NB4 (cell line): ENCODE measurements at regions not wholly inside any gene's neighbourhood (a gene's known extent, or its start where the extent isn't known, plus 50 kb on each side); places are given as distances from the start of the nearest gene placed in this dataset.

Experiments
- DNase-seq: peaks from one replicate; pipeline ENCODE4 v3.0.0; 2010; ENCODE audit warnings: low read depth
- H3K4me3 ChIP-seq: one replicate; pipeline ENCODE4 v1.5.1; 2011; ENCODE audit warnings: mild to moderate bottlenecking, low read depth, low read length, moderate library complexity
- MYC ChIP-seq: IDR thresholded peaks from 2 replicates; pipeline ENCODE4 v1.6.1; 2011; ENCODE audit warnings: low read depth, low read length
- POLR2A ChIP-seq: IDR thresholded peaks from 2 replicates; pipeline ENCODE4 v1.6.1; 2011; ENCODE audit warnings: mild to moderate bottlenecking; ENCODE audit not compliant: insufficient read length; ENCODE audit errors: extremely low read depth
- TF ChIP-seq, protein P1 (sequence below): IDR thresholded peaks from 2 replicates; pipeline ENCODE4 v1.6.1; 2011; ENCODE audit warnings: low read depth, low read length
- TF ChIP-seq, protein P2 (sequence below): IDR thresholded peaks from one replicate; pipeline ENCODE4 v1.5.1; 2012; ENCODE audit warnings: low read depth, low read length

DNA sequence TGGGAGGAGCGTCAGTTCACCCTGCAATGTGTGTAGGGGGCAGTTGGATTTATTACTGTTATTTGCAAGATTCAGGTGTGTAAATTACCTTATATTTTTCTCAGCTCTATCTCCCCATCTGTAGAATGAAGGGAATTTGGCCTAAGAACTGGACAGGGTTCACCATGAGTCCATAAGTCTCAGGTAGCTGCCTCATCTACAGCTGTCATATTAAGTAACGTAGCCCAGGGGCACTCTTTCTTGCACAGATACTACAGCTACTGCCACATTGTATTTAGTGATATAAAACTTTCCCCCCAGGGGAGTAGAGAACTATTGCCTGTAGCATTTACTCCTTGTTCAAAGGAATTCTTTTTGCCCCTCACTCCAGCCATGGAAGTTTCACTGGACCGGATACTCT lies 301.4 kb upstream of the ZNF608 start:
- no peak overlapping the region for H3K4me3 ChIP-seq
- TF ChIP-seq MYC, result no peak
- TF ChIP-seq, protein P1, sequence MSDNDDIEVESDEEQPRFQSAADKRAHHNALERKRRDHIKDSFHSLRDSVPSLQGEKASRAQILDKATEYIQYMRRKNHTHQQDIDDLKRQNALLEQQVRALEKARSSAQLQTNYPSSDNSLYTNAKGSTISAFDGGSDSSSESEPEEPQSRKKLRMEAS, result no peak
- TF ChIP-seq POLR2A, result no peak
- TF ChIP-seq, protein P2, sequence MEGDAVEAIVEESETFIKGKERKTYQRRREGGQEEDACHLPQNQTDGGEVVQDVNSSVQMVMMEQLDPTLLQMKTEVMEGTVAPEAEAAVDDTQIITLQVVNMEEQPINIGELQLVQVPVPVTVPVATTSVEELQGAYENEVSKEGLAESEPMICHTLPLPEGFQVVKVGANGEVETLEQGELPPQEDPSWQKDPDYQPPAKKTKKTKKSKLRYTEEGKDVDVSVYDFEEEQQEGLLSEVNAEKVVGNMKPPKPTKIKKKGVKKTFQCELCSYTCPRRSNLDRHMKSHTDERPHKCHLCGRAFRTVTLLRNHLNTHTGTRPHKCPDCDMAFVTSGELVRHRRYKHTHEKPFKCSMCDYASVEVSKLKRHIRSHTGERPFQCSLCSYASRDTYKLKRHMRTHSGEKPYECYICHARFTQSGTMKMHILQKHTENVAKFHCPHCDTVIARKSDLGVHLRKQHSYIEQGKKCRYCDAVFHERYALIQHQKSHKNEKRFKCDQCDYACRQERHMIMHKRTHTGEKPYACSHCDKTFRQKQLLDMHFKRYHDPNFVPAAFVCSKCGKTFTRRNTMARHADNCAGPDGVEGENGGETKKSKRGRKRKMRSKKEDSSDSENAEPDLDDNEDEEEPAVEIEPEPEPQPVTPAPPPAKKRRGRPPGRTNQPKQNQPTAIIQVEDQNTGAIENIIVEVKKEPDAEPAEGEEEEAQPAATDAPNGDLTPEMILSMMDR, result no peak
- DNase-seq, result no peak

DNA sequence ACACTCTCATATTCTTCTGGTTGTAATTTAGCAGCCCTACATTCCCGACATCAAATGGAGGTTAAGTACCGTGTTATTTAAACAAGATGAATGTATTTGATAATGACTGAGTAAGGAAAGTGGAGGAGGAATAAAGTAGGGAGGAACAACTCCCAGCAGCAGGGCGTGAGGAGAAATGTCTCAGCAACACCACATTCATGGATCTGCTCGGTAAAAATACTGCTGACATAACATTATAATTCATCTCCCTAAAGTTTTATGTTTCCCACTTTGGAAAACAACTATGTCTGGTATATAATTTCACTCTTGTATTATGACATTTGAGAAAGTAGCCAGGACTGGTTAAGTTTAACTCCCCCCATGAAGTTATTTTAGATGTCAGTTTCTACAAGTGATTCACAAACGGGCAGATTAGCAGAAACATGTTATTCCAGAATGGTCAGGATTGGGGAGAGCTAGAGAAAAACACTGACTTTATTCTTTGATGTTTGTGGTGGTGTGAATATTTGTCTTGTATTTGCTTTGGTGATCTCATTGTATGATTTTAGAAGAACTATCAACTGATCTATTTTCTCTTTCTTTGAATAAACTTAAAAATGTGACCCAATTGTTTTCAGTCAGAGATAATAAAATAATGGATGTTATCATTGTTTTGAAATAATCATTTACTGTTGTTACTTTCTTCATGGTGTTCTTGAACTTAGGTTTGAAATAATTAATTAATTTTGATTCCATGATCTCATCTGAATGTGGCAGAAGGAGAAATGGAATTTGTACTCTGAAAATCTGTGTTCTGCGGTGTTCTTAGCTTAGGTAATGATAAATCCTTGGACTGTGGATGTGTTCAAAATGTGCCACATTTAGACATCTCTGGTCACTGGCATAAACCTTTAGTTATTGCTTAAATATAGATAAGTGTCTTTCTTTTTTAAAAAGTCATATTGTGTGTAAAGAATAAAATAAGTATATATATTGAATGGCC lies 303.6 kb upstream of the ZNF608 start:
- TF ChIP-seq, protein P2, result no peak
- TF ChIP-seq POLR2A, result no peak
- no peak for DNase-seq
- no peak overlapping the region for H3K4me3 ChIP-seq

GRCh38 chr5:125050926-125051325 lies 304.5 kb upstream of the ZNF608 start:
- TF ChIP-seq, protein P2, result no peak
- TF ChIP-seq MYC, result no peak
- TF ChIP-seq POLR2A, result no peak
- TF ChIP-seq, protein P1, result no peak
- H3K4me3 ChIP-seq, result no peak overlapping the region
- no peak for DNase-seq

DNA sequence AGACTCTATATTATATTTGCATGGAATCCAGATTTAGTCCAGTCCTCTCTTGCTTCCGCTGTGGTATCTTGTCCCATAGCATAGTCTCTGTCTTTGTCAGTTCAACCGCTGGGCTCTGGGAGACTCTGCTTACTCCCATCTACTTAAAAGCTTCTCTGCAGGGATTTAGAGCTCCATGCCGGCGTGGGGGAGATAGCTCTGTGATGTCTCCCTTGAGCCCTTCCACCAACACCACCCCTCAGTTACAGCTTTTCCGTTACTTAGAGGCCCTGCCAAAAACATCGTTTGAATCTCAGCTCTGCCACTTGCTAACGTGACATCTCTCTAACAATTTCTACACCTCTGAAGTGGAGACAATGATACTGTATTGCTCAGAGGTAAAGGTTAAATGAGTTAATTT lies 306.1 kb upstream of the ZNF608 start:
- H3K4me3 ChIP-seq, result no peak overlapping the region
- DNase-seq, result no peak
- TF ChIP-seq POLR2A, result no peak

DNA sequence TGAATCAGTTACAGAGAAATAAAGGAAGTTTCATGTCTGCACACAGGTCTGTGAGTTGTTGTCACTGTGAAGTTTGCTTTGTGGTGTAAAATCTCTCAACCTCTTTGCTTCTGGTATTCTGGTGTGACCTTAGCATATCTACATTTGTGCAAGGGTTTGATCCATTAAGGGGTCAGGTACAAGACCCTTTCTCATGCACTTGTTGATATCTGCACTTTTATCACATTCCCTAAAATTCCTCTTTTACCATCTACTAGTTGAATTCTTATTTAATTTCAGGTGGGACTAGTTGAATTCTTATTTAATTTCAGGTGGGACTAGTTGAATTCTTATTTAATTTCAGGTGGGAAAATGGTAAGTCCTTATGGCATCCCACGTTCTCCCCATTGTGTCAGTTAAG lies 306.7 kb upstream of the ZNF608 start:
- TF ChIP-seq, protein P2, result no peak
- no peak for TF ChIP-seq MYC
- TF ChIP-seq POLR2A, result no peak
- TF ChIP-seq, protein P1, result no peak
- no peak for DNase-seq
- no peak overlapping the region for H3K4me3 ChIP-seq

GRCh38 chr5:125054146-125054545 lies 307.7 kb upstream of the ZNF608 start:
- DNase-seq, result no peak
- no peak overlapping the region for H3K4me3 ChIP-seq
- TF ChIP-seq, protein P2, result no peak
- TF ChIP-seq, protein P1, result no peak
- TF ChIP-seq POLR2A, result no peak
- no peak for TF ChIP-seq MYC
